ENCODE measurements at regions not wholly inside any gene's neighbourhood (a gene's known extent, or its start where the extent isn't known, plus 50 kb on each side); places are given as distances from the start of the nearest gene placed in this dataset.
A peak's percentile ranks its signal among the peaks of the same experiment; 100 is the strongest.
"Not testable (repeated sequence)": the region's sequence is repeated elsewhere in the genome, so short reads cannot be mapped to it uniquely, and the experiment has no call there.

DNA sequence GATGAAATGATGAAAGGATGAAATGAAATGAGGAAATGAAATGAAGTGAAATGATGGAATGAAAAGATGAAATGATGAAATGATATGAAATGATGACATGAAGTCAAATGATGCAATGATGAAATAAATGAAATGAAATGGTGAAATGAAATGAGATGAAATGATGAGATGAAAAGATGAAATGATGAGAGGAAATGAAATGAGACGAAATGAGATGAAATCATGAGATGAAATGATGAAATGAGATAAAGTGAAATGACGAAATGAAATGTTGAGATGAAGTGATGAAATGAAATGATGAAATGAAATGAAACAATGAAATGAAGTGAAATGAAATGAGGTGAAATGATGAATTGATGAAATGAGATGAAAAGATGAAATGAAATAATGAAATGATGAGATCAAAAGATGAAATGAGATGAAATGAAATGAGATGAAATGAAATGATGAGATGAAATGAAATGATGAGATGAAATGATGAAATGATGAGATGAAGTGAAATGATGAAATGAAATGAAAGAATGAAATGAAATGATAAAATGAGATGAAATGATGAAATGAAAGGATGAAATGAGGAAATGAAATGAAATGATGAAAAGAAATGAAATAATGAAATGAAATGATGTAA lies 131.7 kb upstream of the TP53TG3D start:
- 100% methylated on average over 1 of the region's 2 CpGs for WGBS (ENCODE audit: insufficient coverage)
- not testable (repeated sequence) for H3K4me3 Mint-ChIP-seq; ATAC-seq (replicated peaks in 1 of 4)

DNA sequence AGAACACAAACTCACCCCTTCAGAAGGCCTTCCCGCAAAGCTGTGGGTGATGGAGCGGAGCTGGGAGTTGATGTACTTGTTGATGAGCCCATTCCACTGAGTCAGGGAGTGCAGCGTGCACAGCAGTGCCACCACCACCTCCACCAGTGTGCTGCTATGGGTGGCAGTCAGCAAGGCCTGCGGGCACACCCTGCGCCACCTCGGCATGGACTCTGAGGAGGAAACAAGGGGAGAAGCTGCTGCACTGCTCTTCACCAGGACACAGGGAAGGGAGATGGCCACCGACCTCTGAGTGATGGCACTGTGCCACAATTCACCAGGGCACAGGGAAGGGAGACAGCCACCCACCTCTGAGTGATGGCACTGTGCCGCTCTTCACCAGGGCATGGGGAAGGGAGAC lies 100.7 kb upstream of the TP53TG3D start:
- H3K9me3 ChIP-seq; H3K27ac ChIP-seq (ENCODE audit: low read length); CTCF ChIA-PET; H3K4me1 ChIP-seq (ENCODE audit: control insufficient read depth in 1 of 2, extremely low read depth in 1 of 2, insufficient read depth in 2 of 2, low read length in 2 of 2); H3K27me3 ChIP-seq (replicated peaks in 1 of 2; ENCODE audit: control insufficient read depth in 2 of 2, extremely low read depth in 1 of 2, insufficient read depth in 2 of 2, low read length in 1 of 2); POLR2A ChIA-PET; H3K4me1 Mint-ChIP-seq; H3K36me3 ChIP-seq (ENCODE audit: control insufficient read depth in 2 of 2, extremely low read depth in 1 of 2, insufficient read depth in 1 of 2, low read length in 1 of 2); DNase-seq; H3K27ac Mint-ChIP-seq; ATAC-seq (replicated peaks in 1 of 4); H3K4me3 ChIP-seq (ENCODE audit: control insufficient read depth in 1 of 2, extremely low read depth in 1 of 2, low read length in 1 of 2); H3K4me3 Mint-ChIP-seq; H3K9me3 Mint-ChIP-seq; H3K27me3 Mint-ChIP-seq; H3K36me3 Mint-ChIP-seq: not testable (repeated sequence)
- WGBS (ENCODE audit: insufficient coverage): no CpG with 5 or more reads among the region's 8 CpGs

More for the DNA sequence above, 131.7 kb upstream of the TP53TG3D start:
- H3K4me1 Mint-ChIP-seq; H3K27me3 Mint-ChIP-seq; H3K4me1 ChIP-seq (ENCODE audit: control insufficient read depth in 1 of 2, extremely low read depth in 1 of 2, insufficient read depth in 2 of 2, low read length in 2 of 2); DNase-seq; H3K27me3 ChIP-seq (replicated peaks in 1 of 2; ENCODE audit: control insufficient read depth in 2 of 2, extremely low read depth in 1 of 2, insufficient read depth in 2 of 2, low read length in 1 of 2); H3K36me3 Mint-ChIP-seq; H3K4me3 ChIP-seq (ENCODE audit: control insufficient read depth in 1 of 2, extremely low read depth in 1 of 2, low read length in 1 of 2); POLR2A ChIA-PET; H3K9me3 ChIP-seq; H3K27ac Mint-ChIP-seq; CTCF ChIA-PET; H3K36me3 ChIP-seq (ENCODE audit: control insufficient read depth in 2 of 2, extremely low read depth in 1 of 2, insufficient read depth in 1 of 2, low read length in 1 of 2); H3K9me3 Mint-ChIP-seq; H3K27ac ChIP-seq (ENCODE audit: low read length): not testable (repeated sequence)

DNA sequence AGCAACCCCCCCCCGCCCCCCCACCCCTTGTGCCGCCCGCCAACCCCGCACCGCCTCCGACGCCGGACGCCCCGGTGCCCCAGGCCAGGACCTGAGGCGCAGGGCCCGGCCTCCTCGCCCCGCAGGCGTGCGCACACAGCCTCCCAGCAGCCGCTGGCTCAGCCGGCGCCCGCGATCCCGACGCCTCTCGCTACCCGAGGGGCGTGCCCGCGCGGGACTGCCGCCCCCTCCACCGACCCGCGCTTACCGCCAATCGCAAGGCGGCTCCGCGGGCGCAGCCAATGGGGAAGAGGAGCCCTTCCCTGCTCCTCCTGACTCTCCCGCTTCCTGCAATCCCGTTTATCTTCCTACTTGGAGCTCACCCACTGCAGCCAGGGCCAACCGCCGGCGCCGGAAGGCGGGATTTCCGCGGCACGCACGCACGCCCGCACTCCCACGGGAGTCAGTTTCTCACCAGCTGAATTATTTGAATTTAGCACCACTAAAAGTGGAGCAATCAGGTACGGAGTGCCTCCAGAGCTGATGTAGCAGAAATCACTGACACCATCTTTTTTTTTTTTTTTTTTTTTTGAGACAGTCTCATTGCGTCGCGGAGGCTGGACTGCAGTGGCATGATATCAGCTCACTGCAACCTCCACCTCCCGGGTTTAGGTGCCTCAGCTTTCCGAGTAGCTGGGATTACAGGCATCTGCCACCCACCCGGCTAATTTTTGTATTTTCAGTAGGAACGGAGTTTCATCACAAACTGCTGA lies 65.0 kb upstream of the TP53TG3D start:
- peak in 3 of 4 experiments; percentile 83 to 90 (median 89) for ATAC-seq (replicated peaks in 1 of 4)
- CTCF ChIA-PET; H3K36me3 ChIP-seq (ENCODE audit: control insufficient read depth in 2 of 2, extremely low read depth in 1 of 2, insufficient read depth in 1 of 2, low read length in 1 of 2); H3K9me3 Mint-ChIP-seq; H3K27me3 Mint-ChIP-seq; H3K4me3 Mint-ChIP-seq; H3K9me3 ChIP-seq; H3K27ac ChIP-seq (ENCODE audit: low read length); H3K4me1 Mint-ChIP-seq; H3K27me3 ChIP-seq (replicated peaks in 1 of 2; ENCODE audit: control insufficient read depth in 2 of 2, extremely low read depth in 1 of 2, insufficient read depth in 2 of 2, low read length in 1 of 2); DNase-seq; H3K4me3 ChIP-seq (ENCODE audit: control insufficient read depth in 1 of 2, extremely low read depth in 1 of 2, low read length in 1 of 2); POLR2A ChIA-PET; H3K36me3 Mint-ChIP-seq; H3K27ac Mint-ChIP-seq; H3K4me1 ChIP-seq (ENCODE audit: control insufficient read depth in 1 of 2, extremely low read depth in 1 of 2, insufficient read depth in 2 of 2, low read length in 2 of 2): not testable (repeated sequence)
- no CpG with 5 or more reads among the region's 61 CpGs for WGBS (ENCODE audit: insufficient coverage)

- not testable (repeated sequence) for DNase-seq
- 70% methylated on average over 4 of the region's 36 CpGs for WGBS (ENCODE audit: insufficient coverage)
Measured at GRCh38 chr16:32202585-32202984, 50.5 kb upstream of the TP53TG3D start.

More at GRCh38 chr16:32202585-32202984, 50.5 kb upstream of the TP53TG3D start:
- H3K36me3 ChIP-seq (ENCODE audit: control insufficient read depth in 2 of 2, extremely low read depth in 1 of 2, insufficient read depth in 1 of 2, low read length in 1 of 2); H3K27me3 Mint-ChIP-seq; H3K27me3 ChIP-seq (replicated peaks in 1 of 2; ENCODE audit: control insufficient read depth in 2 of 2, extremely low read depth in 1 of 2, insufficient read depth in 2 of 2, low read length in 1 of 2); H3K36me3 Mint-ChIP-seq; H3K4me3 Mint-ChIP-seq; H3K27ac ChIP-seq (ENCODE audit: low read length); H3K4me1 ChIP-seq (ENCODE audit: control insufficient read depth in 1 of 2, extremely low read depth in 1 of 2, insufficient read depth in 2 of 2, low read length in 2 of 2); CTCF ChIA-PET; ATAC-seq (replicated peaks in 1 of 4); H3K27ac Mint-ChIP-seq; H3K4me3 ChIP-seq (ENCODE audit: control insufficient read depth in 1 of 2, extremely low read depth in 1 of 2, low read length in 1 of 2); H3K4me1 Mint-ChIP-seq; H3K9me3 Mint-ChIP-seq; POLR2A ChIA-PET; H3K9me3 ChIP-seq: not testable (repeated sequence)
